ENCODE measurements at regions not wholly inside any gene's neighbourhood (a gene's known extent, or its start where the extent isn't known, plus 50 kb on each side); places are given as distances from the start of the nearest gene placed in this dataset.

- H3K27me3 ChIP-seq (ENCODE audit: control insufficient read depth, insufficient read depth, low read length), result no peaks in the 10 kb centered on the region
- no TSS peak for BruUV-seq (replicated peaks)
- H3K4me1 ChIP-seq (ENCODE audit: control insufficient read depth, insufficient read depth, low read length), result no peaks in the 10 kb centered on the region
- no peak overlapping the region for H3K27ac ChIP-seq (ENCODE audit: low read length)
- ChIA-PET POLR2A (no interaction called here), CTCF (no interaction called here)
- DNase-seq (ENCODE audit: low read depth, low spot score) (no peak), ATAC-seq (no peak)
- no peaks in the 10 kb centered on the region for H3K9me3 ChIP-seq (ENCODE audit: control insufficient read depth, insufficient read depth, low read depth, low read length)
- TF ChIP-seq, protein P1, sequence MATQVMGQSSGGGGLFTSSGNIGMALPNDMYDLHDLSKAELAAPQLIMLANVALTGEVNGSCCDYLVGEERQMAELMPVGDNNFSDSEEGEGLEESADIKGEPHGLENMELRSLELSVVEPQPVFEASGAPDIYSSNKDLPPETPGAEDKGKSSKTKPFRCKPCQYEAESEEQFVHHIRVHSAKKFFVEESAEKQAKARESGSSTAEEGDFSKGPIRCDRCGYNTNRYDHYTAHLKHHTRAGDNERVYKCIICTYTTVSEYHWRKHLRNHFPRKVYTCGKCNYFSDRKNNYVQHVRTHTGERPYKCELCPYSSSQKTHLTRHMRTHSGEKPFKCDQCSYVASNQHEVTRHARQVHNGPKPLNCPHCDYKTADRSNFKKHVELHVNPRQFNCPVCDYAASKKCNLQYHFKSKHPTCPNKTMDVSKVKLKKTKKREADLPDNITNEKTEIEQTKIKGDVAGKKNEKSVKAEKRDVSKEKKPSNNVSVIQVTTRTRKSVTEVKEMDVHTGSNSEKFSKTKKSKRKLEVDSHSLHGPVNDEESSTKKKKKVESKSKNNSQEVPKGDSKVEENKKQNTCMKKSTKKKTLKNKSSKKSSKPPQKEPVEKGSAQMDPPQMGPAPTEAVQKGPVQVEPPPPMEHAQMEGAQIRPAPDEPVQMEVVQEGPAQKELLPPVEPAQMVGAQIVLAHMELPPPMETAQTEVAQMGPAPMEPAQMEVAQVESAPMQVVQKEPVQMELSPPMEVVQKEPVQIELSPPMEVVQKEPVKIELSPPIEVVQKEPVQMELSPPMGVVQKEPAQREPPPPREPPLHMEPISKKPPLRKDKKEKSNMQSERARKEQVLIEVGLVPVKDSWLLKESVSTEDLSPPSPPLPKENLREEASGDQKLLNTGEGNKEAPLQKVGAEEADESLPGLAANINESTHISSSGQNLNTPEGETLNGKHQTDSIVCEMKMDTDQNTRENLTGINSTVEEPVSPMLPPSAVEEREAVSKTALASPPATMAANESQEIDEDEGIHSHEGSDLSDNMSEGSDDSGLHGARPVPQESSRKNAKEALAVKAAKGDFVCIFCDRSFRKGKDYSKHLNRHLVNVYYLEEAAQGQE (IDR thresholded peaks at IDR 0.05; ENCODE audit: insufficient read depth in 1 of 2, low read depth in 2 of 2, low read length in 1 of 2), result no peak
- no peak for TF ChIP-seq SIN3A (IDR thresholded peaks at IDR 0.05; ENCODE audit: borderline replicate concordance, insufficient read depth, low read depth, low read length)
- TF ChIP-seq, protein P2, sequence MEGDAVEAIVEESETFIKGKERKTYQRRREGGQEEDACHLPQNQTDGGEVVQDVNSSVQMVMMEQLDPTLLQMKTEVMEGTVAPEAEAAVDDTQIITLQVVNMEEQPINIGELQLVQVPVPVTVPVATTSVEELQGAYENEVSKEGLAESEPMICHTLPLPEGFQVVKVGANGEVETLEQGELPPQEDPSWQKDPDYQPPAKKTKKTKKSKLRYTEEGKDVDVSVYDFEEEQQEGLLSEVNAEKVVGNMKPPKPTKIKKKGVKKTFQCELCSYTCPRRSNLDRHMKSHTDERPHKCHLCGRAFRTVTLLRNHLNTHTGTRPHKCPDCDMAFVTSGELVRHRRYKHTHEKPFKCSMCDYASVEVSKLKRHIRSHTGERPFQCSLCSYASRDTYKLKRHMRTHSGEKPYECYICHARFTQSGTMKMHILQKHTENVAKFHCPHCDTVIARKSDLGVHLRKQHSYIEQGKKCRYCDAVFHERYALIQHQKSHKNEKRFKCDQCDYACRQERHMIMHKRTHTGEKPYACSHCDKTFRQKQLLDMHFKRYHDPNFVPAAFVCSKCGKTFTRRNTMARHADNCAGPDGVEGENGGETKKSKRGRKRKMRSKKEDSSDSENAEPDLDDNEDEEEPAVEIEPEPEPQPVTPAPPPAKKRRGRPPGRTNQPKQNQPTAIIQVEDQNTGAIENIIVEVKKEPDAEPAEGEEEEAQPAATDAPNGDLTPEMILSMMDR (IDR thresholded peaks at IDR 0.05), result no peak
- TF ChIP-seq POLR2AphosphoS5 (IDR thresholded peaks at IDR 0.05; ENCODE audit: low read depth, low read length), result no peak
- no peak for TF ChIP-seq TCF7L2 (IDR thresholded peaks at IDR 0.05; ENCODE audit: low read depth, low read length)
- in situ Hi-C loops (cut with HindIII; ENCODE audit: low pct_unique_long_range_greater_than_20kb, low sequenced_read_pairs), result no loop called here
- no peak overlapping the region for H3K4me3 ChIP-seq (ENCODE audit: low read depth in 2 of 2, low read length in 2 of 2)
- H3K36me3 ChIP-seq (ENCODE audit: control insufficient read depth, insufficient read depth, low read length), result no peaks in the 10 kb centered on the region
- intact Hi-C loops (cut with micrococcal nuclease; ENCODE audit: unreplicated experiment), result no loop called here
Observed at GRCh38 chr18:45554389-45554737, 60.9 kb upstream of the SLC14A2 start.

DNA sequence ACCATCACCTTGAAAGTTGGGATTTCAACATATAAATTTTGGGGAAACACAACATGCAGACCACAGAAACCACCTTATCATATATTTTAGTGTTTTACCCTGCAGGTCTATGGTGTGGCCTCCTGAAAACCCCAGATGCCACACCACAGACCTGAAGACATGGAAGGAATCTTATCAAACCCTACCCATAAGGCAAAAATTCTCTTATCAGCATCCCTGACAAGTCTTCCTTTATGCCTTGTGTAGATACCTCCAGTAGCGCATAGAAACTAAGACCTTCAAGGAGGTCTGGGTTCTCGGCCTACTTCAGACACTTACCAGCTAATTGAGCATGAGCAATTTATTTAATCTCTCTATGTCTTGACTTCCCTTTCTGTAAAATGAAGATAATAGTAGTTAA is 59.1 kb upstream of the SLC14A2 start:
- CTCF ChIA-PET, result no interaction called here
- TF ChIP-seq TCF7L2 (IDR thresholded peaks at IDR 0.05; ENCODE audit: low read depth, low read length) (no peak), POLR2AphosphoS5 (IDR thresholded peaks at IDR 0.05; ENCODE audit: low read depth, low read length) (no peak), SIN3A (IDR thresholded peaks at IDR 0.05; ENCODE audit: borderline replicate concordance, insufficient read depth, low read depth, low read length) (no peak)
- TF ChIP-seq, protein P1 (IDR thresholded peaks at IDR 0.05; ENCODE audit: insufficient read depth in 1 of 2, low read depth in 2 of 2, low read length in 1 of 2), result no peak
- TF ChIP-seq, protein P2 (IDR thresholded peaks at IDR 0.05), result no peak
- POLR2A ChIA-PET, result no interaction called here
- no TSS peak for BruUV-seq (replicated peaks)
- Histone ChIP-seq H3K36me3 (ENCODE audit: control insufficient read depth, insufficient read depth, low read length) (no peaks in the 10 kb centered on the region), H3K27ac (ENCODE audit: low read length) (no peak overlapping the region), H3K4me1 (ENCODE audit: control insufficient read depth, insufficient read depth, low read length) (no peaks in the 10 kb centered on the region), H3K9me3 (ENCODE audit: control insufficient read depth, insufficient read depth, low read depth, low read length) (no peaks in the 10 kb centered on the region), H3K4me3 (ENCODE audit: low read depth in 2 of 2, low read length in 2 of 2) (no peak overlapping the region), H3K27me3 (ENCODE audit: control insufficient read depth, insufficient read depth, low read length) (no peaks in the 10 kb centered on the region)
- DNase-seq (ENCODE audit: low read depth, low spot score) (no peak), ATAC-seq (no peak)
- in situ Hi-C loops (cut with HindIII; ENCODE audit: low pct_unique_long_range_greater_than_20kb, low sequenced_read_pairs) (no loop called here), intact Hi-C loops (cut with micrococcal nuclease; ENCODE audit: unreplicated experiment) (no loop called here)

All from Panc1 (cell line).